Neural cell (in vitro differentiated cells): ENCODE measurements at regions not wholly inside any gene's neighbourhood (a gene's known extent, or its start where the extent isn't known, plus 50 kb on each side); places are given as distances from the start of the nearest gene placed in this dataset.

Experiments
- H2AFZ ChIP-seq: fragments of 200-600, 300-800 bp; sonication (generic), shearing (Covaris generic); 2 replicates; pipeline ENCODE4 v1.6.0; 2014; ENCODE audit warnings: low read depth, mild to moderate bottlenecking, antibody characterized with exemption, low read length, moderate library complexity
- H3F3A ChIP-seq: fragments of 200-600 bp; shearing (Covaris generic); 2 replicates; pipeline ENCODE4 v1.6.1; 2016; ENCODE audit warnings: mild to moderate bottlenecking, moderate library complexity, mixed read lengths, antibody characterized with exemption, low read length; ENCODE audit not compliant: insufficient read depth, poor library complexity, severe bottlenecking
- H3K27ac ChIP-seq: fragments of 200-600, 300-800 bp; sonication (generic), shearing (Covaris generic); 2 replicates; pipeline ENCODE4 v1.5.1; 2014; ENCODE audit warnings: mild to moderate bottlenecking, low read length, moderate library complexity
- H3K27me3 ChIP-seq: fragments of 300-800, 200-600 bp; sonication (generic), shearing (Covaris generic); 2 replicates; pipeline ENCODE4 v1.6.0; 2014; ENCODE audit warnings: mild to moderate bottlenecking, low read depth, low read length, moderate library complexity; ENCODE audit not compliant: insufficient read depth
- H3K36me3 ChIP-seq: fragments of 300-800, 200-600 bp; sonication (generic), shearing (Covaris generic); 2 replicates; pipeline ENCODE4 v1.5.1; 2014; ENCODE audit warnings: mild to moderate bottlenecking, antibody characterized with exemption, low read length, moderate library complexity; ENCODE audit not compliant: insufficient read depth
- H3K4me2 ChIP-seq: fragments of 300-800, 200-600 bp; sonication (generic), shearing (Covaris generic); 2 replicates; pipeline ENCODE4 v1.6.0; 2014; ENCODE audit warnings: mild to moderate bottlenecking, low read length
- H3K4me3 ChIP-seq: fragments of 300-800, 200-600 bp; sonication (generic), shearing (Covaris generic); 2 replicates; pipeline ENCODE4 v1.5.1; 2014; ENCODE audit warnings: mild to moderate bottlenecking, low read length, moderate library complexity
- H3K79me2 ChIP-seq: fragments of 200-600 bp; shearing (Covaris generic); replicated peaks from 2 replicates; pipeline ENCODE4 v1.6.0; 2014; ENCODE audit warnings: mild to moderate bottlenecking, low read length, moderate library complexity; ENCODE audit not compliant: insufficient read depth
- H3K9ac ChIP-seq: fragments of 300-800, 200-600 bp; sonication (generic), shearing (Covaris generic); 2 replicates; pipeline ENCODE4 v1.6.1; 2016; ENCODE audit warnings: mild to moderate bottlenecking, low read length, mixed read lengths
- H3K9me2 ChIP-seq: fragments of 200-600 bp; shearing (Covaris generic); 2 replicates; pipeline ENCODE4 v1.6.1; 2016; ENCODE audit warnings: mild to moderate bottlenecking, low read length, mixed read lengths; ENCODE audit not compliant: insufficient read depth
- H3K9me3 ChIP-seq: fragments of 200-600, 300-800 bp; sonication (generic), shearing (Covaris generic); 2 replicates; pipeline ENCODE4 v1.6.1; 2016; ENCODE audit warnings: mild to moderate bottlenecking, mixed run types, low read length, moderate library complexity, mixed read lengths
- H4K20me1 ChIP-seq: fragments of 200-600 bp; shearing (Covaris generic); 2 replicates; pipeline ENCODE4 v1.6.1; 2016; ENCODE audit warnings: mild to moderate bottlenecking, mixed run types; ENCODE audit not compliant: insufficient read depth
- CTCF ChIP-seq: fragments of 450-650 bp; IDR thresholded peaks from 2 replicates; pipeline ENCODE4 v1.5.1; 2014; ENCODE audit warnings: antibody characterized with exemption, mild to moderate bottlenecking, moderate library complexity; ENCODE audit not compliant: poor library complexity, severe bottlenecking
- EP300 ChIP-seq: fragments of 450-650 bp; conservative IDR thresholded peaks from 2 replicates; pipeline ENCODE4 v1.6.1; 2014; ENCODE audit warnings: antibody characterized with exemption, mild to moderate bottlenecking, moderate library complexity; ENCODE audit not compliant: poor library complexity, severe bottlenecking
- EZH2 ChIP-seq: fragments of 200-600, 300-800 bp; shearing (Covaris generic), sonication (generic); IDR thresholded peaks from 2 replicates; pipeline ENCODE4 v1.6.1; 2014; ENCODE audit warnings: antibody characterized with exemption, low read length, borderline replicate concordance, mild to moderate bottlenecking; ENCODE audit not compliant: insufficient read depth, poor library complexity, severe bottlenecking
- MXI1 ChIP-seq: fragments of 450-650 bp; conservative IDR thresholded peaks from 2 replicates; pipeline ENCODE4 v1.6.1; 2014; ENCODE audit warnings: antibody characterized with exemption, mild to moderate bottlenecking; ENCODE audit not compliant: poor library complexity, severe bottlenecking
- POLR2AphosphoS5 ChIP-seq: IDR thresholded peaks from 2 replicates; pipeline ENCODE4 v1.6.1; 2012
- RAD21 ChIP-seq: fragments of 450-650 bp; conservative IDR thresholded peaks from 2 replicates; pipeline ENCODE4 v1.6.1; 2014; ENCODE audit warnings: antibody characterized with exemption, mild to moderate bottlenecking, moderate library complexity
- REST ChIP-seq: IDR thresholded peaks from 2 replicates; pipeline ENCODE4 v1.6.1; 2012; ENCODE audit warnings: borderline replicate concordance
- SMC3 ChIP-seq: fragments of 450-650 bp; conservative IDR thresholded peaks from 2 replicates; pipeline ENCODE4 v1.6.1; 2014; ENCODE audit warnings: antibody characterized with exemption, mild to moderate bottlenecking, moderate library complexity; ENCODE audit not compliant: poor library complexity
- TAF1 ChIP-seq: IDR thresholded peaks from 2 replicates; pipeline ENCODE4 v1.6.1; 2012; ENCODE audit warnings: low read depth

- Histone ChIP-seq H3K79me2 (no peaks in the 10 kb centered on the region), H2AFZ (no peak overlapping the region), H3K4me3 (no peak overlapping the region), H3K36me3 (no peaks in the 10 kb centered on the region), H3K9ac (no peak overlapping the region), H3K27ac (no peak overlapping the region), H3K4me2 (no peak overlapping the region), H3K9me3 (no peaks in the 10 kb centered on the region), H3F3A (no peaks in the 10 kb centered on the region), H3K9me2 (no peaks in the 10 kb centered on the region), H4K20me1 (no peaks in the 10 kb centered on the region), H3K27me3 (no peaks in the 10 kb centered on the region)
- TF ChIP-seq EZH2 (no peak), CTCF (no peak), TAF1 (no peak), EP300 (no peak), POLR2AphosphoS5 (no peak), SMC3 (no peak), RAD21 (no peak), MXI1 (no peak), REST (no peak)
Measured at GRCh38 chr14:43172899-43173548, 1334.1 kb downstream of the FSCB start.

- H3K27me3 ChIP-seq, result no peaks in the 10 kb centered on the region
- H3K9ac ChIP-seq, result no peak overlapping the region
- H3F3A ChIP-seq, result no peaks in the 10 kb centered on the region
- TF ChIP-seq SMC3, result no peak
- no peak for TF ChIP-seq EZH2
- TF ChIP-seq CTCF, result no peak
- no peaks in the 10 kb centered on the region for H4K20me1 ChIP-seq
- H3K36me3 ChIP-seq, result no peaks in the 10 kb centered on the region
- no peak overlapping the region for H2AFZ ChIP-seq
- no peaks in the 10 kb centered on the region for H3K9me2 ChIP-seq
- H3K79me2 ChIP-seq, result no peaks in the 10 kb centered on the region
- no peak overlapping the region for H3K27ac ChIP-seq
- no peaks in the 10 kb centered on the region for H3K9me3 ChIP-seq
- H3K4me3 ChIP-seq, result no peak overlapping the region
- no peak overlapping the region for H3K4me2 ChIP-seq
Measured at GRCh38 chr14:43169722-43170121, 1337.4 kb downstream of the FSCB start.
